AG10803 (cell line): ENCODE measurements at regions not wholly inside any gene's neighbourhood (a gene's known extent, or its start where the extent isn't known, plus 50 kb on each side); places are given as distances from the start of the nearest gene placed in this dataset.

ENCODE experiments used
- DNase-seq: peaks from one replicate; pipeline ENCODE4 v3.0.0; 2010; ENCODE audit warnings: low read depth
- H3K4me3 ChIP-seq: 2 replicates; pipeline ENCODE4 v1.5.1; 2011; ENCODE audit warnings: mild to moderate bottlenecking, low read length, control low read depth
- TF ChIP-seq, protein P1 (sequence below): conservative IDR thresholded peaks from 2 replicates; pipeline ENCODE4 v1.5.1; 2011; ENCODE audit warnings: mild to moderate bottlenecking, low read length, control low read depth, inconsistent platforms

DNA sequence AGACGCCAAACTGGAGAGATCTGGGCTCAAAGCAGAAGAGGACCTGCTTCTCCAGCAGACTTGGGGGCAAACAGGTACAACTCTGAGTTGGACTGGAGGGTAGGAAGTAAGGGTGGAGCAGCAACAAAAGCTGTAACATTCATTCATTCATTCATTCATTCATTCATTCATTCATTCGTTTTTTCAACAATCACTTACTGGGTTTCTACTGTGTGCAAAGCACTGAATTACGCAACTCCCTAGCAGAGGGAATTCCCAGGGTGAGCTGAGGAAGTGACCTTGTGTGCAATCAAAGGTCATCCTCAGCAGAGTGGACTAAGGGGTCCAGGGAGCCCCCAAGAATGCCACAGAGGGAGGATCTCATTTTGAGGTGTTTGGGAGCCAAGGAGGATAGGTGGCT is 231.1 kb upstream of the SDK2 start:
- no peak for DNase-seq
- H3K4me3 ChIP-seq: no peak overlapping the region
- TF ChIP-seq, protein P1, sequence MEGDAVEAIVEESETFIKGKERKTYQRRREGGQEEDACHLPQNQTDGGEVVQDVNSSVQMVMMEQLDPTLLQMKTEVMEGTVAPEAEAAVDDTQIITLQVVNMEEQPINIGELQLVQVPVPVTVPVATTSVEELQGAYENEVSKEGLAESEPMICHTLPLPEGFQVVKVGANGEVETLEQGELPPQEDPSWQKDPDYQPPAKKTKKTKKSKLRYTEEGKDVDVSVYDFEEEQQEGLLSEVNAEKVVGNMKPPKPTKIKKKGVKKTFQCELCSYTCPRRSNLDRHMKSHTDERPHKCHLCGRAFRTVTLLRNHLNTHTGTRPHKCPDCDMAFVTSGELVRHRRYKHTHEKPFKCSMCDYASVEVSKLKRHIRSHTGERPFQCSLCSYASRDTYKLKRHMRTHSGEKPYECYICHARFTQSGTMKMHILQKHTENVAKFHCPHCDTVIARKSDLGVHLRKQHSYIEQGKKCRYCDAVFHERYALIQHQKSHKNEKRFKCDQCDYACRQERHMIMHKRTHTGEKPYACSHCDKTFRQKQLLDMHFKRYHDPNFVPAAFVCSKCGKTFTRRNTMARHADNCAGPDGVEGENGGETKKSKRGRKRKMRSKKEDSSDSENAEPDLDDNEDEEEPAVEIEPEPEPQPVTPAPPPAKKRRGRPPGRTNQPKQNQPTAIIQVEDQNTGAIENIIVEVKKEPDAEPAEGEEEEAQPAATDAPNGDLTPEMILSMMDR: no peak

DNA sequence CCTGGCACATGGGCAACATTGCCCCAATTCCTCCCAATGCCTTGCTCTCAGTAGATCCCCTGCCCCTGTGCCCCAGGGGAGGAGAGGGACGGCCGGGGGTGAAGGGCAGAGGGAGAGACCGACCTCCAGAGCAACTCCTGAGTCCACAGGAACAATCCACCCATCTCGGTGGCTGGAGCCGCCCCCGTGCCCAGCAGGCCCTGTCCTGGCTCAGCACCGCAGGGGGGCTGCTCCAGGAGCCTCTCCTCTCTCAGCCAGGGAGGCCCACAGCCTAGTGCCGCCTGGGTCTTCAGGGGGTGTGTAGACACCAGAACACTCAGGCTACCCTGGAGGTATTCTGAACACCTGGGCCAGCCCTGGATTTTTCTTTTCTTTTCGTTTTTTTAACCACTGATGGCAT is 233.7 kb upstream of the SDK2 start:
- TF ChIP-seq, protein P1: no peak
- H3K4me3 ChIP-seq: no peak overlapping the region
- DNase-seq: no peak

DNA sequence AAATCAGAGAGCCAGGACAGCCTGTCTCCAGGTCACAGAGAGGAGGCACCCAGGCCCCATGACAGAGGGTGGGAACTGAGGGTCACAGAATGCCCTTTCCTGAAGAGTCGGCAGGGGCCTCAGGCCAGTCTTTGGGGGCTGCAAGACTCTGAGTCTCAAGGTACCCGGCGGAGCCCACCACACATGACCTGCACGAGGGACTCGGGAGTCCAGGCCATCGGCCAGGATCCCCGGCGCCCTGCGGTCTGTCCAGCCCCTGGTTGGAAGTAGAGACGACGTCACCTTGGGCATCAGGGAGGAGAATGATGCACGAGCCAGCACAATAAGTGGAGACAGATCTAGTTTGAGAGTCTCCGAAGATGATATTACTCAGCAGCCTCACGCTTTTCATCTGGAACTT is 234.7 kb upstream of the SDK2 start:
- DNase-seq: no peak
- TF ChIP-seq, protein P1: no peak

DNA sequence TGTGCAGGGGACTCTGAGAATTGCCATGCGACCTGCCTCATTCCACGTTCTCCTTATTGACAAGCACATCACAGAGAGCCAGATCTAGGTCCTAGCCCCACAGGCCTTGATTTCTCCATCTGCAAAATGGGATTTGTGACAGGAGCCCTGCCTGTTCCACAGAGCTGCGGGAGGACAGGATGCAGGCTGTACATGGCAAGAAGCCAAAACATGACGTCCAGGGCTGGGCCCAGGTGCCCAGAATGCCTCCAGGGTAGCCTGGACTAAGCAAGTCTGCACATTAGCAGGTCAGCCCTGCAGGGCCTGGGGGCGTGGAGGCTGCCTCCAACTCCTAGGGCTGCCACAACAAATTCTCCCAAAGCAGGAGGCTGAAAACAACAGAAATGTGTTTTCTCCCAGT is 235.7 kb upstream of the SDK2 start:
- H3K4me3 ChIP-seq: no peak overlapping the region
- TF ChIP-seq, protein P1: no peak
- DNase-seq: no peak

More for the DNA sequence above, 234.7 kb upstream of the SDK2 start:
- no peak overlapping the region for H3K4me3 ChIP-seq

DNA sequence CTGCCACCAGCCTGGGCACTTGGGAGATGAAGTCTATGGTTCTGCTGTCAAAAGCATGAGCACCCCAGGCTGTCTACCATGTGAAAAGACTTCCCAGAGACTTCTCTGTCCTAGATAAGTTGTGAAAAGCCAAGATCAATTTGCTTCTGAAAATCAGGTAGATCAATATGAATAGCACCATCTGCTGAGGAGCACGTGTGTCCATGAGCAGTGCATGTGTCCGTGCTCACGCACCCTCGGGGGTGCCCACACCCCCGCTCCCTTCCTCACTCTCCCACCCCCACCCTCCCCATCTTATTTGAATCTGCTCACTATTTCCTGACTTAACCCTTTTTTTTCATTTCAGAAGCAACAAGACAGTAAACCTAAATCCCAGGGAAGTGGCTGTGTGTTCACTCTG is 238.3 kb upstream of the SDK2 start:
- TF ChIP-seq, protein P1: no peak
- DNase-seq: no peak
- H3K4me3 ChIP-seq: no peak overlapping the region

DNA sequence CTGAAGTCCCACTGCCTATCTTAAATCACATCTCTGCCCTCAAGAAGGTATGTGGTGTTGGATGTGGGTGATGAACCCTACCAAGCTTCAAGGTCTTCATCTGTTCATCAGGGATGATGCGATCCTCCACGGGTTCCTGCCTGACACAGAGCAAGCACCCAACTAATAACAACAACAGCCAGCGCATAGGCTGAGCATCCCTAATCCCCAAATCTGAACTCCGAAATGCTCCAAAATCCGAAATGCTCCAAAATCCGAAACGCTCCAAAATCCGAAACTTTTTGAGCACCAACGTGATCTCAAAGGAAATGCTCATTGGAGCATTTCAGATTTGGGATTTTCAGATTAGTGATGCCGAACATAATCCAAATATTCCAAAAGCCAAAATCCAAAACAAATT is 238.9 kb upstream of the SDK2 start:
- TF ChIP-seq, protein P1: no peak
- no peak overlapping the region for H3K4me3 ChIP-seq
- DNase-seq: no peak

DNA sequence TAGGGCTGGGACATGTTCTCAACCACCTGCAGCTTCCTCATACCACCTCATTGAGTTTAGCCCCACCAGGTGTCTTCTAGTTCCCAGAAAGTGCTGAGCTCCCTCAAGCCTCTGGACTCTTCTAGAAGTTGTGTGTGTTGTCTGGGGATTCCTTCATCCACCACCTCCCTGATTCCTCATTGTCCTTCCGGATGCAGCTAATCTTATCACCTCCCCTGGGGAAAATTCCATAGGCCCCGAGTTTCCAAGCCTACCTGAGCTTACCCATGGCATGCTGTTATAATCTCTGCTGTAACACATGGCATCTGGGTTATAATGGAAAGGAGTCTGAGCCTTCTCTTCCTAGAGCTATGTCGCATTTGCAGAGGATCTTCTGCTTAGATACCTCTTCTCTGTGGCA is 243.5 kb upstream of the SDK2 start:
- H3K4me3 ChIP-seq: no peak overlapping the region
- no peak for DNase-seq
- TF ChIP-seq, protein P1: no peak
